Activated CD4-positive, alpha-beta T cell treated with anti-CD3 and anti-CD28 coated beads, Interleukin-10, Interleukin-2, amounts not matched to agents 100 ng/mL and 50 ng/mL, durations not matched to agents 16 hours and 8 hours (primary cell): ENCODE measurements at regions not wholly inside any gene's neighbourhood (a gene's known extent, or its start where the extent isn't known, plus 50 kb on each side); places are given as distances from the start of the nearest gene placed in this dataset.

Experiments
- DNase-seq: peaks from one replicate; pipeline ENCODE4 v3.0.0-alpha.2; 2020

- DNase-seq: no peak
These were observed 294.1 kb downstream of the KCNS3 start for GRCh38 chr2:18172607-18173006.

- no peak for DNase-seq
These were observed 293.0 kb downstream of the KCNS3 start for GRCh38 chr2:18171191-18172139.

GRCh38 chr2:18170642-18171041, 292.2 kb downstream of the KCNS3 start:
- no peak for DNase-seq

- no peak for DNase-seq
These were observed 291.4 kb downstream of the KCNS3 start for GRCh38 chr2:18169893-18170175.

- DNase-seq: no peak
These were observed 290.8 kb downstream of the KCNS3 start for GRCh38 chr2:18169121-18169892.

GRCh38 chr2:18167871-18168270, 289.4 kb downstream of the KCNS3 start:
- no peak for DNase-seq

GRCh38 chr2:18161681-18162080, 283.2 kb downstream of the KCNS3 start:
- no peak for DNase-seq

GRCh38 chr2:18159896-18160295, 281.4 kb downstream of the KCNS3 start:
- DNase-seq: no peak

- DNase-seq: no peak
These were observed 278.0 kb downstream of the KCNS3 start for GRCh38 chr2:18156421-18156820.

- DNase-seq: no peak
These were observed 277.5 kb downstream of the KCNS3 start for GRCh38 chr2:18156002-18156401.

GRCh38 chr2:18154812-18155211, 276.3 kb downstream of the KCNS3 start:
- DNase-seq: no peak

GRCh38 chr2:18154259-18154658, 275.8 kb downstream of the KCNS3 start:
- no peak for DNase-seq

GRCh38 chr2:18153741-18154140, 275.3 kb downstream of the KCNS3 start:
- DNase-seq: no peak

- DNase-seq: no peak
These were observed 272.8 kb downstream of the KCNS3 start for GRCh38 chr2:18151237-18151636.

- peak; percentile 46 for DNase-seq
These were observed 271.3 kb downstream of the KCNS3 start for GRCh38 chr2:18149660-18150246.

- DNase-seq: no peak
These were observed 258.5 kb downstream of the KCNS3 start for GRCh38 chr2:18136881-18137475.

GRCh38 chr2:18133310-18133709, 254.8 kb downstream of the KCNS3 start:
- DNase-seq: no peak

- no peak for DNase-seq
These were observed 254.2 kb downstream of the KCNS3 start for GRCh38 chr2:18132697-18133096.

- no peak for DNase-seq
These were observed 253.3 kb downstream of the KCNS3 start for GRCh38 chr2:18131761-18132160.

GRCh38 chr2:18129348-18129747, 250.9 kb downstream of the KCNS3 start:
- DNase-seq: no peak

- DNase-seq: no peak
These were observed 246.8 kb downstream of the KCNS3 start for GRCh38 chr2:18125303-18125702.

GRCh38 chr2:18124116-18124835, 245.8 kb downstream of the KCNS3 start:
- DNase-seq: no peak

- no peak for DNase-seq
These were observed 245.1 kb downstream of the KCNS3 start for GRCh38 chr2:18123577-18123976.
